ENCODE measurements at regions not wholly inside any gene's neighbourhood (a gene's known extent, or its start where the extent isn't known, plus 50 kb on each side); places are given as distances from the start of the nearest gene placed in this dataset.

DNA sequence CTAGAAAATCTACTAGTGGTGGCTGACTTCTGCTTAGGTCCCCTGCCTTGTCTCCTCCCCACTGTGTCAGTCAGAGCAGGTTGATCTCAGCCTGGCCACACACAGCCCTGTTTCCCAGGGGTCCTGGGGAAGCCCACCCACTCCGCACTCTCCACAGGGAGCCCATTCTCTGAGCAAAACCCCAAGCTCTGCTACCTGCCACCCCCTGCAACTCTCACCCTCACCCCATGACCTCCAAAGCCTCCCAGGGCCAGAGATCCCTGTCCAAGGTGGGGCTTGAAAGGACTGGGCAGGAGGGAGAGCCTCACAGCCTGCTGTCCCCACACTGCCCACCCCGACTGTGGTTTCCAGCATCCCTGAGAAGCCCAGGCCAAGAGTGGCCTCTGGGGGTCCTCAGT lies 58.8 kb upstream of the ZNF536 start:
- H3K4me1 Mint-ChIP-seq (ENCODE audit: low read depth, unreplicated experiment), result peaks cover 5% of the 10 kb centered on the region
- peaks cover 7% of the 10 kb centered on the region for H3K27me3 Mint-ChIP-seq (ENCODE audit: unreplicated experiment)
- TF ChIP-seq, protein P1, sequence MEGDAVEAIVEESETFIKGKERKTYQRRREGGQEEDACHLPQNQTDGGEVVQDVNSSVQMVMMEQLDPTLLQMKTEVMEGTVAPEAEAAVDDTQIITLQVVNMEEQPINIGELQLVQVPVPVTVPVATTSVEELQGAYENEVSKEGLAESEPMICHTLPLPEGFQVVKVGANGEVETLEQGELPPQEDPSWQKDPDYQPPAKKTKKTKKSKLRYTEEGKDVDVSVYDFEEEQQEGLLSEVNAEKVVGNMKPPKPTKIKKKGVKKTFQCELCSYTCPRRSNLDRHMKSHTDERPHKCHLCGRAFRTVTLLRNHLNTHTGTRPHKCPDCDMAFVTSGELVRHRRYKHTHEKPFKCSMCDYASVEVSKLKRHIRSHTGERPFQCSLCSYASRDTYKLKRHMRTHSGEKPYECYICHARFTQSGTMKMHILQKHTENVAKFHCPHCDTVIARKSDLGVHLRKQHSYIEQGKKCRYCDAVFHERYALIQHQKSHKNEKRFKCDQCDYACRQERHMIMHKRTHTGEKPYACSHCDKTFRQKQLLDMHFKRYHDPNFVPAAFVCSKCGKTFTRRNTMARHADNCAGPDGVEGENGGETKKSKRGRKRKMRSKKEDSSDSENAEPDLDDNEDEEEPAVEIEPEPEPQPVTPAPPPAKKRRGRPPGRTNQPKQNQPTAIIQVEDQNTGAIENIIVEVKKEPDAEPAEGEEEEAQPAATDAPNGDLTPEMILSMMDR (IDR thresholded peaks at IDR 0.05; ENCODE audit: partially characterized antibody, unreplicated experiment), result no peak
- H3K27ac Mint-ChIP-seq (ENCODE audit: unreplicated experiment), result no peak overlapping the region
- no peak for DNase-seq
- H3K9me3 Mint-ChIP-seq (ENCODE audit: unreplicated experiment), result no peaks in the 10 kb centered on the region
- no peak overlapping the region for H3K4me3 Mint-ChIP-seq (ENCODE audit: unreplicated experiment)
- peaks cover 6% of the 10 kb centered on the region for H3K36me3 Mint-ChIP-seq (ENCODE audit: unreplicated experiment)

DNA sequence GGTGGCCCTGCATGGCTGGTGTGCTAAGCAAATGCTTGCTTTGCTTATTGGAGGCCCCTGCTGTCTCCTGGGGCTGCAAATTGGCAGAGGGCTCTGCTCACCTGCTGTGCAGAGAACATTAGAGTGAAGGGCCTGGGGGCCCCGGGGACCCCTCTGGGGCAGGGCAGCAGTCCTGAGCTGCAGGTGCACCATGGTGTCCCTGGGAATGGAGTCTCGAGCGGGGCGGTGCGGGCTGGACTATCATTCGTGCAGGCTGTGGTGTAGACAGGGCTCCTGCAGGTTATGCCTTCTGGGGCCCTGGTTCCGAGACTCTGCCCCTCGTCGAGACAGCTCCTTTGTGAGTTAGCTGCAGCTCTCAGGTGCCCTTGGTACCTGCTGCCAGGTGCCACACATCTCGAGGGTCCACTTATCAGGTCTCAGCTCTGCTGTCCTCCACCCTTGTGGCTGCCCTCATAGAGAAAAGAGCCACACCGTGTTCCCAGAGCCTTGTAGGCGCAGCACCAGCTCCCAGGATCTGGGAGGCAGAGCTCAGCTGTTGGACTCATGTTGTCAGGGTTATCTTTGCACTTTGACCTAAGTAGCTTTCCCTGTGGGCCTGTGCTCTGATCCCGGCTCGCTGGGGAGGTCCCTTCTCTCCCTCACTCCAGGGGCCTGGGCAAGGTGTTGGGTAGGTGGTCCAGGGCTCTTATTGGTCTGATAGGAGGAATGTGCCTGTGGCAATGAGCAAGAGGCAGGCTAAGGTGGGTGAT lies 58.0 kb upstream of the ZNF536 start:
- TF ChIP-seq, protein P1 (IDR thresholded peaks at IDR 0.05; ENCODE audit: partially characterized antibody, unreplicated experiment), result no peak
- Mint-ChIP-seq H3K27ac (ENCODE audit: unreplicated experiment) (no peak overlapping the region), H3K9me3 (ENCODE audit: unreplicated experiment) (no peaks in the 10 kb centered on the region), H3K4me1 (ENCODE audit: low read depth, unreplicated experiment) (peaks cover 5% of the 10 kb centered on the region), H3K4me3 (ENCODE audit: unreplicated experiment) (no peak overlapping the region), H3K36me3 (ENCODE audit: unreplicated experiment) (peaks cover 6% of the 10 kb centered on the region), H3K27me3 (ENCODE audit: unreplicated experiment) (peaks cover 7% of the 10 kb centered on the region)
- no peak for DNase-seq

GRCh38 chr19:30314805-30315155 lies 57.4 kb upstream of the ZNF536 start:
- peaks cover 7% of the 10 kb centered on the region for H3K27me3 Mint-ChIP-seq (ENCODE audit: unreplicated experiment)
- no peak overlapping the region for H3K27ac Mint-ChIP-seq (ENCODE audit: unreplicated experiment)
- peaks cover 6% of the 10 kb centered on the region for H3K36me3 Mint-ChIP-seq (ENCODE audit: unreplicated experiment)
- DNase-seq, result no peak
- H3K9me3 Mint-ChIP-seq (ENCODE audit: unreplicated experiment), result no peaks in the 10 kb centered on the region
- peaks cover 5% of the 10 kb centered on the region for H3K4me1 Mint-ChIP-seq (ENCODE audit: low read depth, unreplicated experiment)
- TF ChIP-seq, protein P1 (IDR thresholded peaks at IDR 0.05; ENCODE audit: partially characterized antibody, unreplicated experiment), result no peak
- no peak overlapping the region for H3K4me3 Mint-ChIP-seq (ENCODE audit: unreplicated experiment)

DNA sequence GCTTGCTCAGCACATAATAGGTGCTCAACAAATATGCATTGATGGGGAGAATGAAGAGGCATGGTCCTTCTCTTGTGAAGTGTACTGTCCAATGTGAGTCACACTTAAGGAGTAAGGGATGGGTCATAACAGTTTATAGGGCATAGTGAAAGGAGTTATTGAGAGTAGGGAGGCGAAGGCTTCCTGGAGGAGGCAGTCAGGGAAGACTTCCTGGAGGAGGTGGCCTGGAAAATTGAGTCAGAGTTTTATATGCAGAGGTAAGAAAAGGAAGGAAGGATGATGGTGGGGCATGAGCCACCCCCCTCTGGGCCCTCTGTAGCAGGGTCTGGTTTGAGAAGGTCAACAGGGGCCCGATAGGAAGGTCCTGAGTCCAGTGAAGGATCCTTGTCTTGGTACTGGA lies 57.0 kb upstream of the ZNF536 start:
- Mint-ChIP-seq H3K4me1 (ENCODE audit: low read depth, unreplicated experiment) (peaks cover 3% of the 10 kb centered on the region), H3K9me3 (ENCODE audit: unreplicated experiment) (no peaks in the 10 kb centered on the region), H3K27me3 (ENCODE audit: unreplicated experiment) (peaks cover 7% of the 10 kb centered on the region), H3K4me3 (ENCODE audit: unreplicated experiment) (no peak overlapping the region), H3K36me3 (ENCODE audit: unreplicated experiment) (peaks cover 6% of the 10 kb centered on the region), H3K27ac (ENCODE audit: unreplicated experiment) (no peak overlapping the region)
- no peak for DNase-seq
- TF ChIP-seq, protein P1 (IDR thresholded peaks at IDR 0.05; ENCODE audit: partially characterized antibody, unreplicated experiment), result no peak

DNA sequence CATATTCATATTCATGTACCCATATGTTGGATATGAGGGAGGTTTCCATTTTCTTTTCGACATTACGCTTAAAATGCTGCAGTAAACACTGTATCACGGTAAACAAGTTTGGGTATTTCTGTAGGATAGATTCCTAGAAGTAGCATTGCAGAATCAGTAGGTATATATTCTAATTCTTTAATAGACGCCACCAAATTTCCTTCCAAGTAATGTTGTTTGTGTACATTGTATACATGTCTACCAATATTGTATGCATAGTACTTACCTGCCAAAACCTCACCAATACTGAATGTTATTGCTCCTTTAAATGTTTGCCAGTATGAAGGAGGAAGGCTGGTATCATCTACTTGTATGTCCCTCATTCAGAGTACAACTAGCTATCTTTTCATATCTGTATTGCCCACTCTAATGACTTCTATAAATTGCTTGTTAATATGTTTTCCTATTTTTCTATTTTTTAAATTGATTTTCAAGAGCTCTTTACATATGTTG lies 56.1 kb upstream of the ZNF536 start:
- Mint-ChIP-seq H3K4me3 (ENCODE audit: unreplicated experiment) (no peak overlapping the region), H3K27me3 (ENCODE audit: unreplicated experiment) (peaks cover 6% of the 10 kb centered on the region), H3K27ac (ENCODE audit: unreplicated experiment) (no peak overlapping the region), H3K4me1 (ENCODE audit: low read depth, unreplicated experiment) (peaks cover 4% of the 10 kb centered on the region), H3K9me3 (ENCODE audit: unreplicated experiment) (peaks cover 1% of the 10 kb centered on the region), H3K36me3 (ENCODE audit: unreplicated experiment) (peaks cover 6% of the 10 kb centered on the region)
- no peak for DNase-seq
- TF ChIP-seq, protein P1 (IDR thresholded peaks at IDR 0.05; ENCODE audit: partially characterized antibody, unreplicated experiment), result no peak
